GM12873 (cell line): ENCODE measurements at regions not wholly inside any gene's neighbourhood (a gene's known extent, or its start where the extent isn't known, plus 50 kb on each side); places are given as distances from the start of the nearest gene placed in this dataset.
A peak's percentile ranks its signal among the peaks of the same experiment; 100 is the strongest.

Experiments
- TF ChIP-seq, protein P1 (sequence below): IDR thresholded peaks from 2 replicates; pipeline ENCODE4 v1.5.1; 2012; ENCODE audit warnings: low read depth, mild to moderate bottlenecking, moderate library complexity, low read length, control low read depth; ENCODE audit not compliant: insufficient read depth; ENCODE audit errors: missing control alignments

DNA sequence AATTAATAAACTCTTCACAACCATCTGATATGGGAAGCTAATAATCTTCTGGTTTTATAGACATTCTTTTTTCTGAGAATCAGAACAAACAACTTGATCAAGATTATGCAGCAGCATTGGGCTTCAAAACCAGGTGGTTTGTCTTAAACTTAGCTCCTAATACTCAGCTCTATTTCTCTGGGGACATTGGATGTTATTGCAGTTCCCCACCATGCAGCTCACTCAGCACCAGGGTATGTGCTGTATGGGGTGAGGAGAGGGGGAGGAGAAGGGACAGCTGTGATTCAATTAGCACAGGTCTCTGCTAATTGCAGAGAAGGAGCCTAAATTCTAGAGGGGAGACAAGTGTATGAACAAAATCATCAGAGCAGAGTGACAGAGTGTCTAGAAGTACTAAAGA is 210.7 kb upstream of the TNC start:
- TF ChIP-seq, protein P1, sequence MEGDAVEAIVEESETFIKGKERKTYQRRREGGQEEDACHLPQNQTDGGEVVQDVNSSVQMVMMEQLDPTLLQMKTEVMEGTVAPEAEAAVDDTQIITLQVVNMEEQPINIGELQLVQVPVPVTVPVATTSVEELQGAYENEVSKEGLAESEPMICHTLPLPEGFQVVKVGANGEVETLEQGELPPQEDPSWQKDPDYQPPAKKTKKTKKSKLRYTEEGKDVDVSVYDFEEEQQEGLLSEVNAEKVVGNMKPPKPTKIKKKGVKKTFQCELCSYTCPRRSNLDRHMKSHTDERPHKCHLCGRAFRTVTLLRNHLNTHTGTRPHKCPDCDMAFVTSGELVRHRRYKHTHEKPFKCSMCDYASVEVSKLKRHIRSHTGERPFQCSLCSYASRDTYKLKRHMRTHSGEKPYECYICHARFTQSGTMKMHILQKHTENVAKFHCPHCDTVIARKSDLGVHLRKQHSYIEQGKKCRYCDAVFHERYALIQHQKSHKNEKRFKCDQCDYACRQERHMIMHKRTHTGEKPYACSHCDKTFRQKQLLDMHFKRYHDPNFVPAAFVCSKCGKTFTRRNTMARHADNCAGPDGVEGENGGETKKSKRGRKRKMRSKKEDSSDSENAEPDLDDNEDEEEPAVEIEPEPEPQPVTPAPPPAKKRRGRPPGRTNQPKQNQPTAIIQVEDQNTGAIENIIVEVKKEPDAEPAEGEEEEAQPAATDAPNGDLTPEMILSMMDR = no peak

DNA sequence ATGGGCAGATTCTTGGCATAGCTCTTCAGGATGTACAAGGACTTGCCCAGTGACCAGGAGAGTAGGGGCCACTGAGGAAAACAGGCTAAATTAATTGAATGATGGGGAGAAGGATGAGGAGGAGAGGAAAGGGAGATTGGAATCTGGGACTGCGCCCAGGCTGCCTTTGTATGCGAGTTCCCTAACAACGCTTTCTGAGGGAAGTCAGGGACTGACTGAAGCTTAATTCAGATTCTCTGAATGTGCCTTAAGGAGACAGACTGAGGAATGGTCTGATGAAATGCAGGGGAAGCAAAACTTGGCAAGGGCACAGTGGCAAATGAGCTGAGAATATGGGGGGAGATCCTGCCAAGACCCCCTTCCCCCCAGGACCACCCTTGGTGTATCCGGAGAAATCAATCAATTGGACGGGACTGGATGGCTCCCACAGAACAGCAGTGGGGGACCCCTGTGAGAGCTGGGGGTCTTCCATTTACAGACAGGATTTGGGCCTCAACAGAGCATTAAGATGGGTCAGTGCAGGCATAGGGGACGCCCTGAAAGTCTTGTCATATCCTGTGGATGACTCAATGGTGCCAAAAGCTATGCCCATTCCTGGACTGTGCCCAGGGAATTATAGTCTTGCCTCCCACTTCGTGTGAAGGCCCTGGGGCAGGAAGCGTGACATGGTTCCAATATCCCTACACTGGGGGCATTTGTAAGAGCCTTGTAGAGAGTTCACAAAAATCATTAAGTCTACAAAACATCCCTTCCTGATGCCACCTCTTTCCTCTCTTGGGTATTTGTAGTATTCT is 215.5 kb upstream of the TNC start:
- TF ChIP-seq, protein P1 = no peak

DNA sequence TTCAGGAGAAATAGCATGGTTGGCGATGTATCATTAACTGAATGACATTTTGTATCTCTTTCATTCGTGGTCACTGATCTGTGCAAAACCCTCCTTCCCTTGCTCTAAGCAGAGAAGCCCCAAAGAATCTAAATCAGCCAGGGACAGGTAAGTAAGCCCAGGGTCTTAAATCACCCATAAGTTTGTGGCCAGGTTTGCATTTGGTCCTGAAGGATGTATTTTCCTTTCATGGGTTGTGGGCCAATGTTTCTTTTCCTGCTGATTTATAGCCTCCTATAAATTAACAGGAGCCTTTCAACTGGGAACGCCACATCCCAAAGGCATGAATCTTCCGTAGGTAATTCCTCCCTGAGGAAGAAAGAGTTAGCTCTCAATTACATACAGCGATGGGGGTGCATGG is 217.5 kb upstream of the TNC start:
- TF ChIP-seq, protein P1 = no peak

DNA sequence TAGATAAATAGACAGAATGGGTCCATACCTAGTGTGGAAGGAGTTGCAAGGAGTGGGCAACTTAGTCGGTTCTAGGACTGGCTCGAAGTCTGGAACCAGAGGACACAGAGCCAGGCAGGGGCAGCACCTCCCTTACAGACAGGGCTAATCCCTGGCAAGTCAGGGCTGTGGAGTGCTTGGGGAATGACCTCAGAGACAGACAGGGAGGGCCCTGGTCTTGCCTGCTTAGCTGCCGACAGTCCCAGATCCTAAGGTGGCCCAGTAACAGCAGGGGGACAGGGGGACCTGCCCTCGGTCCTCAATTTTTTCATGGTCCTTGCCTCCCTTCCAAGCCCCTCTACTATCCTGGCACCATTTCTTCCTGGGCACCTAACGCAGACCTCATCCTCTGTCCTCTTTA is 222.4 kb upstream of the TNC start:
- TF ChIP-seq, protein P1 = no peak

DNA sequence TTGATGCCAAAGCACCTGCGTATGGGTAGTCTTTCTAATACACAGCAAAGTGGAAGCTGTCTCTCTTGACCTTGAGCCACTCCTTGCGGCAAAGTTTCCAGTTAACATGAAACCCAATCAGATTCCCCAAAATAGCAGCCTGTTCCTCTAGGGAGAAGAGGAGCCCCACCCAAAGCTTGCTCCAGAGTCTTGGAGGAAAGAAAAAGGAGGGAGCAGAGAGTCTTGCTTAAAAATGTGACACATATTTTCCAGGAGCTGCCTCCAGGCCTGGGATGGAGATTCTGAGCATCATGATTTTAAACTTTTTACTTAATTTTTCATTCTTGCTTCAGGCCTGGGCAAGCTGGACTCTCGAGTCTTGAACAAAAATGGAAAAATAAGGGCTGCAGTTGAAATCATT is 223.5 kb upstream of the TNC start:
- TF ChIP-seq, protein P1 = no peak

DNA sequence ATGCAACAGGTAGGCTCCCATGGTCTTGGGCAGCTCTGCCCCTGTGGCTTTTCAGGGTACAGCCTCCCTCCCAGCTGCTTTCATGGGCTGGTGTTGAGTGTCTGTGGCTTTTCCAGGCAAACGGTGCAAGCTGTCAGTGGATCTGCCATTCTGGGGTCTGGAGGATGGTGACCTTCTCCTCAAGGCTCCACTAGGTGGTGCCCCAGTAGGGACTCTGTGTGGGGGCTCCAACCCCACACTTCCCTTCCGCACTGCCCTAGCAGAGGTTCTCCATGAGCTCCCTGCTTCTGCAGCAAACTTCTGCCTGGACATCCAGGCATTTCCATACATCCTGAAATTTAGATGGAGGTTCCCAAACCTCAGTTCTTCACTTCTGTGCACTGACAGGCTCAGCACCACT is 229.8 kb upstream of the TNC start:
- TF ChIP-seq, protein P1 = peak; percentile 24

DNA sequence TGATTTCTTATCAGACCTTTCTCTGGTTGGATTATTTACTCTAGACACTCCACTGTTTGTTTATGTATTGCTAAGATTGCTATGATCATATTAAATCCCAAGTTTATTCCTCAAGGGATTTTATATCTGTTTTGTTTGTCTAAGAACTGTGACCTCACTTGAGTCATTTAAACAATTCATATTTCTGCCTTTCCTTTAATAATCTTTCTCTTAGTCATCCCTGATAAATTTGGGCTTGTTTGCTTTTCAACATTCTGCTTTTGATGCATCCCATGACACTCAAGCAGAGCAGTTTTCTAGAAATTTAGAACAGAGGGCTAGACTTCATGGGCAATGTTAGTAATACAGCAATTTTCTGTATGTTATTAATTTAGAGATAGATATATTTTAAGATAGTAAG is 231.6 kb upstream of the TNC start:
- TF ChIP-seq, protein P1 = no peak

DNA sequence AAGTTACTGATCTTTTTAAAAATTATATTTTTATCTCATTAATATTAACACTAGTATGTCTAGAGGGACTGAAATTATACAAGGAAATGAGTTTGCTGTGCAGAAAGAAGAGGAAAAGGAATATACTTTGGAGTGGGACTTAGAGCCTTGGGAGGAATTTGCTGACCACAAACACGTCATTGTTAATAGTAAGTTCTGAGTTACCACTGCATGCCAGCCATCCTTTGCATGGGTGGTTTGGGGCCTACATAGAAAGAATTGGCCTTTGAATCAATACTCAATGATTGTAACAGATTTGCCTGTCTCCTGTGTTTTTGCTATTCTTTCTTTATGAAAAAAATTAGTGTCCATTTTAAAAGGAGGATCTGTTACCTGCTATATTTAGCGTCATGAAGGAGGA is 232.6 kb upstream of the TNC start:
- TF ChIP-seq, protein P1 = no peak
